ENCODE measurements at regions not wholly inside any gene's neighbourhood (a gene's known extent, or its start where the extent isn't known, plus 50 kb on each side); places are given as distances from the start of the nearest gene placed in this dataset.

DNA sequence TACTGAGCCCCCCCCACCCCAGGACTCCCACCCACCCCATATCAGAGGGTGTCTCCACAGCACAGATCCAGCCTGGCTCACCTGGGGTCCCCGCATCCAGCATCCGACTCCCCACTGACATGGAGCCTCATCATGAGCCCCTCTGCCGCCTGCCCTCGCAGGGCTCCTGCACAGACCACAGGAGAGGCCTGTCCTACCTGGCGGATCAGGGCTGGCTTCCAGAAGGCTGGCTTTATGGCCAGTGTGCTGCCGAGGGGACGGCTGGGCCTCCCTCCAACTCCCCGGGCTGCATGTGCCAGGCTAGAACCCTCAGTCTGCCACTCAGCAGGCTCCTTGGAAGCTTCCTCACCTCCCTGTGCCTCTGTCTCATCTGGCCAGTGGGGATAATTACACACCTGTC, 119.0 kb downstream of the RFLNA start:
- H3K4me1 ChIP-seq (ENCODE audit: control insufficient read depth, insufficient read depth, low read length), result peaks cover 18% of the 10 kb centered on the region
- H3K27me3 ChIP-seq (ENCODE audit: control insufficient read depth, insufficient read depth, low read length), result no peaks in the 10 kb centered on the region
- no peak overlapping the region for H3K27ac ChIP-seq (ENCODE audit: low read depth, low read length)
- no peak overlapping the region for H3K4me3 ChIP-seq (ENCODE audit: low read depth, low read length)
- H3K9me3 ChIP-seq (ENCODE audit: control insufficient read depth, insufficient read depth, low read depth, low read length), result no peaks in the 10 kb centered on the region
- no peak overlapping the region for H3K9ac ChIP-seq (ENCODE audit: low read length)
- peaks cover 49% of the 10 kb centered on the region for H3K36me3 ChIP-seq (ENCODE audit: control insufficient read depth, insufficient read depth, low read length)

- Histone ChIP-seq H3K4me1 (ENCODE audit: control insufficient read depth, insufficient read depth, low read length) (peaks cover 18% of the 10 kb centered on the region), H3K9me3 (ENCODE audit: control insufficient read depth, insufficient read depth, low read depth, low read length) (no peaks in the 10 kb centered on the region), H3K27me3 (ENCODE audit: control insufficient read depth, insufficient read depth, low read length) (no peaks in the 10 kb centered on the region), H3K9ac (ENCODE audit: low read length) (no peak overlapping the region), H3K27ac (ENCODE audit: low read depth, low read length) (no peak overlapping the region), H3K4me3 (ENCODE audit: low read depth, low read length) (no peak overlapping the region), H3K36me3 (ENCODE audit: control insufficient read depth, insufficient read depth, low read length) (peaks cover 47% of the 10 kb centered on the region)
These were observed 118.5 kb downstream of the RFLNA start for GRCh38 chr12:124413401-124413800.

DNA sequence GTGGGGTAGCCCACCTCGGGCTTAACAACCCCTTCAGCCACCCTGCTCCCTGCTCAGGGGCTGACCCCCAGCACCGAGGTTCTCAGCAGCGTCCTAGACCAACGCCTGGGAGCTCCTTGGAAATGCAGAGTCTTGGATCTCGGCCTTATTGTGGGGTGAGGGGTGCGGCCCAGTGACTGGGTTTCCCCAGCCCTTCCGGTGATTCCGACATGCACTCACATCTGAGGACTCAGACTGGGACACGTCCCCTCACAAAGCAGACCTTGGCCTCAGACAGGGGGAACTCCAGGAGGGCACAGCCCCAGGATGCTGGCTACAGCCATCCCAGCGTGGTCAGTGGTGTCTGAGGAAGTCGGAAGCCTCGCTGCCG, 117.7 kb downstream of the RFLNA start:
- no peak overlapping the region for H3K9ac ChIP-seq (ENCODE audit: low read length)
- H3K9me3 ChIP-seq (ENCODE audit: control insufficient read depth, insufficient read depth, low read depth, low read length), result no peaks in the 10 kb centered on the region
- H3K4me1 ChIP-seq (ENCODE audit: control insufficient read depth, insufficient read depth, low read length), result peaks cover 18% of the 10 kb centered on the region
- no peaks in the 10 kb centered on the region for H3K27me3 ChIP-seq (ENCODE audit: control insufficient read depth, insufficient read depth, low read length)
- H3K27ac ChIP-seq (ENCODE audit: low read depth, low read length), result 0 out of 2 replicates have a peak overlapping the region, but pooled peaks have one; percentile 9
- peaks cover 41% of the 10 kb centered on the region for H3K36me3 ChIP-seq (ENCODE audit: control insufficient read depth, insufficient read depth, low read length)
- H3K4me3 ChIP-seq (ENCODE audit: low read depth, low read length), result no peak overlapping the region

DNA sequence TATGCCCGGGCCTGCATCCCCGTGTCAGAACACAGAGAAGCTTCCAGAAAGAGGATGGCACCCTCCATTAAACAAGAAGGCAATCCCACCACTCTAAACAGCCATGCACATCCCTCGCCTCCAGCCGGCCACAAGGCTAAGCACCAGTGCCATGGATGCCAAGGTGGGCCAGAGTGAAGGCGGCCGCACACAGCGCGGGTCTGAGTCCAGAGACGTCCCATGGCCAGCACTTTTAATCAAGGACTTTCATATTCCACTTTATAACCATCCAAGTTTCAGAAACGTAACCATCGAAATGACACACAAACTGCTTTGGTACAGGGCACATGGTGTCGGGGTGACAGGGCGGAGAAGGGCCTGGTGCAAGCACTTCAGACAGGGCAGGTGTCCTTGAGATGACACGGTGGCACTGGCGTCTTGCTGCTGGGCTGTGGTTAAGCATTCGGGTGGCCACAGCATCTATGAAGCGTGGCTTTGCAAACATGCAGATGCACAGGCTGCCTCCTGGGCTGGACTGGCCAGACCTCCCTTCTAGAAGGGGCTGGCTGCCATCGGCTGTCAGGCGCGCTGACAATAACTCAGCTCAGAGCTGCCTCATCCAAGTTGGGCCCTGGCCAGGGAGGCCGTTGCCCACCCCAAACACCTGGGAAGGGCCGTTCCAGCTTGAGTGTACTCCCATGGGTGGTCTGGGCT, 117.2 kb downstream of the RFLNA start:
- Histone ChIP-seq H3K4me1 (ENCODE audit: control insufficient read depth, insufficient read depth, low read length) (peaks cover 18% of the 10 kb centered on the region), H3K9ac (ENCODE audit: low read length) (no peak overlapping the region), H3K36me3 (ENCODE audit: control insufficient read depth, insufficient read depth, low read length) (peaks cover 38% of the 10 kb centered on the region), H3K9me3 (ENCODE audit: control insufficient read depth, insufficient read depth, low read depth, low read length) (no peaks in the 10 kb centered on the region), H3K4me3 (ENCODE audit: low read depth, low read length) (no peak overlapping the region), H3K27me3 (ENCODE audit: control insufficient read depth, insufficient read depth, low read length) (no peaks in the 10 kb centered on the region), H3K27ac (ENCODE audit: low read depth, low read length) (0 out of 2 replicates have a peak overlapping the region, but pooled peaks have one; percentile 9)

GRCh38 chr12:124411281-124411878, 116.5 kb downstream of the RFLNA start:
- Histone ChIP-seq H3K27me3 (ENCODE audit: control insufficient read depth, insufficient read depth, low read length) (no peaks in the 10 kb centered on the region), H3K9me3 (ENCODE audit: control insufficient read depth, insufficient read depth, low read depth, low read length) (no peaks in the 10 kb centered on the region), H3K4me1 (ENCODE audit: control insufficient read depth, insufficient read depth, low read length) (peaks cover 18% of the 10 kb centered on the region), H3K36me3 (ENCODE audit: control insufficient read depth, insufficient read depth, low read length) (peaks cover 35% of the 10 kb centered on the region), H3K27ac (ENCODE audit: low read depth, low read length) (no peak overlapping the region), H3K4me3 (ENCODE audit: low read depth, low read length) (no peak overlapping the region), H3K9ac (ENCODE audit: low read length) (no peak overlapping the region)

GRCh38 chr12:124410354-124411175, 115.7 kb downstream of the RFLNA start:
- Histone ChIP-seq H3K27me3 (ENCODE audit: control insufficient read depth, insufficient read depth, low read length) (no peaks in the 10 kb centered on the region), H3K27ac (ENCODE audit: low read depth, low read length) (peak overlapping the region; percentile 40), H3K4me3 (ENCODE audit: low read depth, low read length) (no peak overlapping the region; the same call in 1 of the 2 replicates), H3K36me3 (ENCODE audit: control insufficient read depth, insufficient read depth, low read length) (peaks cover 29% of the 10 kb centered on the region), H3K9me3 (ENCODE audit: control insufficient read depth, insufficient read depth, low read depth, low read length) (no peaks in the 10 kb centered on the region), H3K9ac (ENCODE audit: low read length) (peak overlapping the region; percentile 36), H3K4me1 (ENCODE audit: control insufficient read depth, insufficient read depth, low read length) (peaks cover 20% of the 10 kb centered on the region)

DNA sequence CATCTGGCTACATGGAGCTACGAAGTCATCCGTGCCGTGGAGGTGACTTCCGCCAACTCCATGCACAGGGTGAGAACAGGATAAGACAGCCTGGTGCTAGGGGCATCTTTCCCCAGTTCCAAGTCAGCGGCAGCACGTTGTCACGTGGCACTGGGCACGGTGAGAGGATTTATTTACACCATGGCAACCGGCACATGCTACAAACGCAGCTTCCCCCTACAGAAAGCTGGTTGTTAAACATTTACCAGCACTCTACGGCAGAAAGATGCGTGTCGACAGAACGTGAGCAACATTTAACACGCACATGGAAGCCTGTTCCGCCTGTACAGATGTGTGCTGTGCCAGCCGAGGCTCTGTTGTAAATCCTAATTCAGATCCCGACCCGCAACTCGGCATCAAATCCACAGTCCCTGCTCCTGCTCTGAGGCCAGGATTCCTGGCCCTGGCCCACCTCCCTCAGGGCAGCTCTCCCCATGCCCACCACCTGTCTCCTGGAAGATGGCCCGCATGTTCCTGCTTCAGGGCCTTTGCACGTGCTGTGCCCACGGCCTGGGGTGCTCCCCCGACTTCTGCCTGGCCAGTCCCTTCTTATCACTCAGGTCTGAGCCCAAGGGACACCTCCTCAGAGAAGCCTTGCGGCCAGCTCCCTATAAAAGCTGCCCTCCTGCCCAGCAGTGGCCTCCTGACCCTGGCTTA, 114.1 kb downstream of the RFLNA start:
- H3K9me3 ChIP-seq (ENCODE audit: control insufficient read depth, insufficient read depth, low read depth, low read length), result no peaks in the 10 kb centered on the region
- peaks cover 19% of the 10 kb centered on the region for H3K36me3 ChIP-seq (ENCODE audit: control insufficient read depth, insufficient read depth, low read length)
- H3K9ac ChIP-seq (ENCODE audit: low read length), result no peak overlapping the region
- no peak overlapping the region for H3K4me3 ChIP-seq (ENCODE audit: low read depth, low read length)
- H3K27me3 ChIP-seq (ENCODE audit: control insufficient read depth, insufficient read depth, low read length), result no peaks in the 10 kb centered on the region
- H3K27ac ChIP-seq (ENCODE audit: low read depth, low read length), result no peak overlapping the region
- H3K4me1 ChIP-seq (ENCODE audit: control insufficient read depth, insufficient read depth, low read length), result peaks cover 32% of the 10 kb centered on the region

DNA sequence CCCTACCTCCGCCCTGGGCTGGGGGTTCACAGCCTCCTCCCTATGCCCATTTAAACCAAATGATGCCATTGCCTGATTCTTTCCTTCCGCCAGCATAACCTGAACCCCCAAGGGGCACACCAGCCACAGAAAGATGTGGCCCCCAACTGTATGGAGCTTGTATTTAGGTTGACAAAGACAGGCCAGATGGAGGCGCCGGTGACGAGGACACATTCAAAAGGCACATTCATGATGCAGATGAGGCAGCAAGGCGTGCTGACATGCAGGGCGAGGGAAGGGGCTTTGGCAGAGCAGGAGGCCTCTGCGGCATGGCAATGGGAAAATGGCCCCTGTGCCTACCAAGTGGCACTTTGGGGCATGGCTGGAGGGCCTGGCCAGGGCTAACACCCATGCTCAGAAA, 112.2 kb downstream of the RFLNA start:
- H3K4me1 ChIP-seq (ENCODE audit: control insufficient read depth, insufficient read depth, low read length), result peaks cover 49% of the 10 kb centered on the region
- H3K36me3 ChIP-seq (ENCODE audit: control insufficient read depth, insufficient read depth, low read length), result peaks cover 15% of the 10 kb centered on the region
- H3K9me3 ChIP-seq (ENCODE audit: control insufficient read depth, insufficient read depth, low read depth, low read length), result no peaks in the 10 kb centered on the region
- no peak overlapping the region for H3K9ac ChIP-seq (ENCODE audit: low read length)
- no peak overlapping the region for H3K27ac ChIP-seq (ENCODE audit: low read depth, low read length)
- no peaks in the 10 kb centered on the region for H3K27me3 ChIP-seq (ENCODE audit: control insufficient read depth, insufficient read depth, low read length)
- H3K4me3 ChIP-seq (ENCODE audit: low read depth, low read length), result no peak overlapping the region

DNA sequence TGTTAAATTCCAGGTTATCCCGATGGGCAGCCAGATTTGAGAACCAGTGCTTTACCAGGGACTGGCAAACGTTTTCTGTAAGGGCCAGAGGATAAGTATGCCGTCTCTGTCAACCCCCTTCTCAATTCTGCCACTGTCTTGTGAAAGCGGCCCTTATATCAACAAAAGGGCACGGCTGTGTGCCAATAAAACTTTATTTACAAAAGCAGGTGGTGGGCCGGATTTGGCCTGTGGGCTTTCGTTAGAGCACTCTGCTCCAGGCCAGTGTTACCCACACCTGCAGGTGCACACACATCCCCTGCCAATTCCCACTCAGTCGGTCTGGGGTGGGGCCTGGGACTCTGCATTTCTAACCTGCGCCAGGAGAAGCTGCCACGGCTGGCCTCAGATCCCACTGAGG, 111.2 kb downstream of the RFLNA start:
- Histone ChIP-seq H3K27ac (ENCODE audit: low read depth, low read length) (no peak overlapping the region), H3K4me1 (ENCODE audit: control insufficient read depth, insufficient read depth, low read length) (peaks cover 46% of the 10 kb centered on the region), H3K4me3 (ENCODE audit: low read depth, low read length) (no peak overlapping the region), H3K9ac (ENCODE audit: low read length) (no peak overlapping the region), H3K27me3 (ENCODE audit: control insufficient read depth, insufficient read depth, low read length) (no peaks in the 10 kb centered on the region), H3K36me3 (ENCODE audit: control insufficient read depth, insufficient read depth, low read length) (peaks cover 18% of the 10 kb centered on the region), H3K9me3 (ENCODE audit: control insufficient read depth, insufficient read depth, low read depth, low read length) (no peaks in the 10 kb centered on the region)

GRCh38 chr12:124405592-124405991, 110.7 kb downstream of the RFLNA start:
- Histone ChIP-seq H3K9me3 (ENCODE audit: control insufficient read depth, insufficient read depth, low read depth, low read length) (no peaks in the 10 kb centered on the region), H3K27me3 (ENCODE audit: control insufficient read depth, insufficient read depth, low read length) (no peaks in the 10 kb centered on the region), H3K9ac (ENCODE audit: low read length) (no peak overlapping the region), H3K4me1 (ENCODE audit: control insufficient read depth, insufficient read depth, low read length) (peaks cover 43% of the 10 kb centered on the region; the same call in 1 of the 2 replicates), H3K4me3 (ENCODE audit: low read depth, low read length) (no peak overlapping the region), H3K36me3 (ENCODE audit: control insufficient read depth, insufficient read depth, low read length) (peaks cover 21% of the 10 kb centered on the region), H3K27ac (ENCODE audit: low read depth, low read length) (no peak overlapping the region)
